Activated T-helper 9 cell treated with anti-CD3 and anti-CD28 coated beads, Interleukin-2, amount 50 U/mL, for 16 hours (primary cell): ENCODE measurements at regions not wholly inside any gene's neighbourhood (a gene's known extent, or its start where the extent isn't known, plus 50 kb on each side); places are given as distances from the start of the nearest gene placed in this dataset.

Experiments
- DNase-seq: peaks from one replicate; pipeline ENCODE4 v3.0.0-alpha.2; 2020; ENCODE audit warnings: low read depth

- no peak for DNase-seq
These were observed 545.9 kb upstream of the JARID2 start for GRCh38 chr6:14699803-14700601.

- no peak for DNase-seq
These were observed 543.9 kb upstream of the JARID2 start for GRCh38 chr6:14701946-14702345.

GRCh38 chr6:14702678-14703077 is 543.2 kb upstream of the JARID2 start:
- no peak for DNase-seq

GRCh38 chr6:14703586-14703985 is 542.3 kb upstream of the JARID2 start:
- DNase-seq = no peak

GRCh38 chr6:14704383-14705271 is 541.2 kb upstream of the JARID2 start:
- no peak for DNase-seq

GRCh38 chr6:14705841-14706377 is 540.0 kb upstream of the JARID2 start:
- DNase-seq = no peak

- DNase-seq = peak; percentile 65
These were observed 539.4 kb upstream of the JARID2 start for GRCh38 chr6:14706378-14706929.

- no peak for DNase-seq
These were observed 538.6 kb upstream of the JARID2 start for GRCh38 chr6:14707276-14707675.

GRCh38 chr6:14707971-14708465 is 537.9 kb upstream of the JARID2 start:
- DNase-seq = no peak

GRCh38 chr6:14709066-14709670 is 536.7 kb upstream of the JARID2 start:
- DNase-seq = no peak

- DNase-seq = no peak
These were observed 536.0 kb upstream of the JARID2 start for GRCh38 chr6:14709900-14710299.

GRCh38 chr6:14710421-14710820 is 535.4 kb upstream of the JARID2 start:
- DNase-seq = no peak

- peak; percentile 13 for DNase-seq
These were observed 534.7 kb upstream of the JARID2 start for GRCh38 chr6:14711056-14711703.

- no peak for DNase-seq
These were observed 534.0 kb upstream of the JARID2 start for GRCh38 chr6:14711704-14712379.

GRCh38 chr6:14713008-14713960 is 532.6 kb upstream of the JARID2 start:
- no peak for DNase-seq

GRCh38 chr6:14713966-14714631 is 531.8 kb upstream of the JARID2 start:
- DNase-seq = no peak

- no peak for DNase-seq
These were observed 530.8 kb upstream of the JARID2 start for GRCh38 chr6:14715076-14715475.

- no peak for DNase-seq
These were observed 529.2 kb upstream of the JARID2 start for GRCh38 chr6:14716499-14717146.

GRCh38 chr6:14717307-14717706 is 528.6 kb upstream of the JARID2 start:
- no peak for DNase-seq
